IMR-90 (cell line): ENCODE measurements at regions not wholly inside any gene's neighbourhood (a gene's known extent, or its start where the extent isn't known, plus 50 kb on each side); places are given as distances from the start of the nearest gene placed in this dataset.

ENCODE experiments used
- BHLHE40 ChIP-seq: fragments of 150-350 bp; IDR thresholded peaks from 2 replicates; pipeline ENCODE4 v1.6.1; 2016; ENCODE audit warnings: mild to moderate bottlenecking, low read depth, low read length
- CTCF ChIP-seq: conservative IDR thresholded peaks from 2 replicates; pipeline ENCODE4 v1.5.1; 2012; ENCODE audit warnings: mild to moderate bottlenecking, low read depth, low read length, improper control_type of control experiment
- FOS ChIP-seq: fragments of 150-350 bp; IDR thresholded peaks from 2 replicates; pipeline ENCODE4 v1.6.1; 2016; ENCODE audit warnings: low read depth, low read length
- MAFK ChIP-seq: IDR thresholded peaks from 2 replicates; pipeline ENCODE4 v1.6.1; 2012; ENCODE audit warnings: low read depth, low read length, improper control_type of control experiment
- MAZ ChIP-seq: IDR thresholded peaks from 2 replicates; pipeline ENCODE4 v1.6.1; 2012; ENCODE audit warnings: low read depth, mild to moderate bottlenecking, low read length, improper control_type of control experiment, moderate library complexity, borderline replicate concordance
- MXI1 ChIP-seq: IDR thresholded peaks from 2 replicates; pipeline ENCODE4 v1.6.1; 2012; ENCODE audit warnings: low read depth, mild to moderate bottlenecking, low read length, moderate library complexity, borderline replicate concordance
- POLR2A ChIP-seq: IDR thresholded peaks from 2 replicates; pipeline ENCODE4 v1.6.1; 2012; ENCODE audit warnings: mild to moderate bottlenecking, low read depth, low read length
- RAD21 ChIP-seq: IDR thresholded peaks from 2 replicates; pipeline ENCODE4 v1.6.1; 2012; ENCODE audit warnings: low read length, improper control_type of control experiment
- RCOR1 ChIP-seq: IDR thresholded peaks from 2 replicates; pipeline ENCODE4 v1.6.1; 2012; ENCODE audit warnings: mild to moderate bottlenecking, low read length, improper control_type of control experiment; ENCODE audit not compliant: insufficient replicate concordance
- RFX5 ChIP-seq: IDR thresholded peaks from 2 replicates; pipeline ENCODE4 v1.8.0; 2012; ENCODE audit warnings: low read depth, mild to moderate bottlenecking, low read length, moderate library complexity

- TF ChIP-seq FOS (no peak), MXI1 (no peak), RCOR1 (no peak), POLR2A (no peak), CTCF (no peak), RFX5 (no peak), MAFK (no peak), MAZ (no peak), RAD21 (no peak), BHLHE40 (no peak)
Measured at GRCh38 chr13:74910415-74910814, 571.6 kb downstream of the TBC1D4 start.
